ENCODE measurements at regions not wholly inside any gene's neighbourhood (a gene's known extent, or its start where the extent isn't known, plus 50 kb on each side); places are given as distances from the start of the nearest gene placed in this dataset.

GRCh38 chr1:173407846-173408245 is 69.3 kb upstream of the PRDX6 start:
- CTCF ChIA-PET, result no interaction called here
- Mint-ChIP-seq H3K27me3 (ENCODE audit: low read depth) (no peaks in the 10 kb centered on the region; the same call in 1 of the 2 replicates), H3K36me3 (no peaks in the 10 kb centered on the region), H3K4me3 (no peak overlapping the region), H3K27ac (no peak overlapping the region), H3K4me1 (peaks cover 11% of the 10 kb centered on the region), H3K9me3 (peaks cover 9% of the 10 kb centered on the region; the same call in 1 of the 2 replicates)
- ATAC-seq (no peak), DNase-seq (ENCODE audit: low spot score) (no peak)
- POLR2A ChIA-PET, result no interaction called here
- no peak for TF ChIP-seq CREB1 (CRISPR knock-in tag; IDR thresholded peaks at IDR 0.05)
- TF ChIP-seq, protein P1, sequence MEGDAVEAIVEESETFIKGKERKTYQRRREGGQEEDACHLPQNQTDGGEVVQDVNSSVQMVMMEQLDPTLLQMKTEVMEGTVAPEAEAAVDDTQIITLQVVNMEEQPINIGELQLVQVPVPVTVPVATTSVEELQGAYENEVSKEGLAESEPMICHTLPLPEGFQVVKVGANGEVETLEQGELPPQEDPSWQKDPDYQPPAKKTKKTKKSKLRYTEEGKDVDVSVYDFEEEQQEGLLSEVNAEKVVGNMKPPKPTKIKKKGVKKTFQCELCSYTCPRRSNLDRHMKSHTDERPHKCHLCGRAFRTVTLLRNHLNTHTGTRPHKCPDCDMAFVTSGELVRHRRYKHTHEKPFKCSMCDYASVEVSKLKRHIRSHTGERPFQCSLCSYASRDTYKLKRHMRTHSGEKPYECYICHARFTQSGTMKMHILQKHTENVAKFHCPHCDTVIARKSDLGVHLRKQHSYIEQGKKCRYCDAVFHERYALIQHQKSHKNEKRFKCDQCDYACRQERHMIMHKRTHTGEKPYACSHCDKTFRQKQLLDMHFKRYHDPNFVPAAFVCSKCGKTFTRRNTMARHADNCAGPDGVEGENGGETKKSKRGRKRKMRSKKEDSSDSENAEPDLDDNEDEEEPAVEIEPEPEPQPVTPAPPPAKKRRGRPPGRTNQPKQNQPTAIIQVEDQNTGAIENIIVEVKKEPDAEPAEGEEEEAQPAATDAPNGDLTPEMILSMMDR (IDR thresholded peaks at IDR 0.05), result no peak
- TF ChIP-seq, protein P2, sequence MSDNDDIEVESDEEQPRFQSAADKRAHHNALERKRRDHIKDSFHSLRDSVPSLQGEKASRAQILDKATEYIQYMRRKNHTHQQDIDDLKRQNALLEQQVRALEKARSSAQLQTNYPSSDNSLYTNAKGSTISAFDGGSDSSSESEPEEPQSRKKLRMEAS (CRISPR knock-in tag; IDR thresholded peaks at IDR 0.05), result no peak

DNA sequence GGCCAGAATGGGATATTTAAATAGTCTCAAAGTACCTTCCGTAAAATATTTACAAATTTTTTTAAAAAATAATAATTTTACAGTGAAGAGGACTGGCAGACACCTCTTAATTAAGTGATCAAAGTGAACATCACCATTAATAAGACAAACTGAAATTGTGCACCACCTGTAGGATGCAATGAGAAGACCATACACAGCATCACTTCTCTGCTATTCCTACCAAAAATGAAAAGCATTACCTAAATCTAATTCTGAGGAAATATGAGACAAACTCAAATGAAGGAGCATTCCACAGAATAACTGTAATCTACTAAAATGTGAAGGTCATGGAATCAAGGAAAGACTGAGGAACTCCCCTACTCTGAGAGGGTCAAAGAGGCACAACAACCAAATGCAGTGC is 68.2 kb upstream of the PRDX6 start:
- TF ChIP-seq E2F4 (CRISPR knock-in tag; IDR thresholded peaks at IDR 0.05; ENCODE audit: borderline replicate concordance, low read depth) (no peak), ZNF512 (CRISPR knock-in tag; IDR thresholded peaks at IDR 0.05; ENCODE audit: borderline replicate concordance) (no peak), GABPB1 (CRISPR knock-in tag; IDR thresholded peaks at IDR 0.05) (no peak), SMAD4 (CRISPR knock-in tag; IDR thresholded peaks at IDR 0.05) (no peak), FOXJ3 (CRISPR knock-in tag; IDR thresholded peaks at IDR 0.05; ENCODE audit: borderline replicate concordance) (no peak), CREM (CRISPR knock-in tag; IDR thresholded peaks at IDR 0.05) (no peak), ZNF219 (CRISPR knock-in tag; IDR thresholded peaks at IDR 0.05; ENCODE audit: borderline replicate concordance) (no peak), AR (CRISPR knock-in tag; IDR thresholded peaks at IDR 0.05) (no peak), ETV6 (CRISPR knock-in tag; IDR thresholded peaks at IDR 0.05) (no peak)
- TF ChIP-seq, protein P3, sequence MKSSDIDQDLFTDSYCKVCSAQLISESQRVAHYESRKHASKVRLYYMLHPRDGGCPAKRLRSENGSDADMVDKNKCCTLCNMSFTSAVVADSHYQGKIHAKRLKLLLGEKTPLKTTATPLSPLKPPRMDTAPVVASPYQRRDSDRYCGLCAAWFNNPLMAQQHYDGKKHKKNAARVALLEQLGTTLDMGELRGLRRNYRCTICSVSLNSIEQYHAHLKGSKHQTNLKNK (CRISPR knock-in tag; IDR thresholded peaks at IDR 0.05), result no peak
- TF ChIP-seq, protein P1 (IDR thresholded peaks at IDR 0.05), result no peak
- no peaks in the 10 kb centered on the region; the same call in 1 of the 2 replicates for H3K27me3 Mint-ChIP-seq (ENCODE audit: low read depth)
- DNase-seq (ENCODE audit: low spot score), result no peak
- H3K4me1 Mint-ChIP-seq, result peaks cover 6% of the 10 kb centered on the region
- no peak overlapping the region for H3K27ac Mint-ChIP-seq
- ATAC-seq, result no peak
- POLR2A ChIA-PET, result no interaction called here
- H3K4me3 Mint-ChIP-seq, result no peak overlapping the region
- H3K36me3 Mint-ChIP-seq, result no peaks in the 10 kb centered on the region
- 0 out of 2 replicates have a peak, but pooled peaks cover 3% of the 10 kb centered on the region for H3K9me3 Mint-ChIP-seq
- CTCF ChIA-PET, result no interaction called here

Measured in WTC11 (cell line).